Upper lobe of left lung (tissue), 6 donors: ENCODE measurements at regions not wholly inside any gene's neighbourhood (a gene's known extent, or its start where the extent isn't known, plus 50 kb on each side); places are given as distances from the start of the nearest gene placed in this dataset.

Experiments used
- ATAC-seq, 2 donors: fragments of 200-7000 bp; cut with Tn5 transposase; one replicate each; pipeline ENCODE4 v1.9.1; 2022; ENCODE audit warnings: mild to moderate bottlenecking in 2 of 2, moderate library complexity in 2 of 2; ENCODE audit not compliant: low FRiP score in 2 of 2
- DNase-seq, 2 donors: peaks; one replicate each; pipeline ENCODE4 v3.0.0-alpha.2; 2019 to 2020
- H3K27ac ChIP-seq, 4 donors: fragments of 200-600 bp; sonication (generic); one replicate each; pipeline ENCODE4 v1.5.1; 2016 to 2019
- H3K27me3 ChIP-seq, 4 donors: fragments of 200-600 bp; sonication (generic); one replicate each; pipeline ENCODE4 v1.5.1; 2017 to 2019
- H3K36me3 ChIP-seq, 4 donors: fragments of 200-600 bp; sonication (generic); one replicate each; pipeline ENCODE4 v1.5.1; 2016 to 2019
- H3K4me1 ChIP-seq, 4 donors: fragments of 200-600 bp; sonication (generic); one replicate each; pipeline ENCODE4 v1.5.1; 2018 to 2019
- H3K4me3 ChIP-seq, 4 donors: fragments of 200-600 bp; sonication (generic); one replicate each; pipeline ENCODE4 v1.5.1; 2017 to 2019; ENCODE audit warnings: mild to moderate bottlenecking in 2 of 4, moderate library complexity in 1 of 4
- H3K9me3 ChIP-seq, 4 donors: fragments of 200-600 bp; sonication (generic); one replicate each; pipeline ENCODE4 v1.5.1; 2018 to 2019
- CTCF ChIP-seq, 6 experiments: fragments of 450-650 bp in 4 of 6; fragments of 200-600 bp in 2 of 6; sonication (generic) in 2 of 6; IDR thresholded peaks; one replicate each; pipeline ENCODE4 v1.5.1; 2016 to 2019; ENCODE audit warnings: antibody characterized with exemption in 6 of 6
- EP300 ChIP-seq, 4 donors: sonication (generic); formaldehyde crosslinking; IDR thresholded peaks; one replicate each; pipeline ENCODE4 v1.5.1; 2017; ENCODE audit warnings: antibody characterized with exemption in 4 of 4, control low read depth in 2 of 4
- POLR2A ChIP-seq, 4 donors: fragments of 450-650 bp; IDR thresholded peaks; one replicate each; pipeline ENCODE4 v1.5.1; 2016 to 2017; ENCODE audit warnings: antibody characterized with exemption in 4 of 4, mild to moderate bottlenecking in 2 of 4
- POLR2AphosphoS5 ChIP-seq, 2 donors: sonication (generic); formaldehyde crosslinking; IDR thresholded peaks; one replicate each; pipeline ENCODE4 v1.5.1; 2017; ENCODE audit warnings: antibody characterized with exemption in 2 of 2
- WGBS, 2 donors: methylation state at CpG; one replicate each; pipeline ENCODE4 v1.1.5; 2017 to 2018; 5-methylcytosine and 5-hydroxymethylcytosine counted together
- donor health status: DM: no; HTN: no; CAD: no; lungs with moderate emphysema.
- donor health status: DM: no; HTN: yes; CAD: no; lungs with severe emphysema.

- DNase-seq (no peak), ATAC-seq (no peak)
- WGBS, 2 donors = 87 to 90% methylated on average over 5 of the region's 5 CpGs
- Histone ChIP-seq H3K27ac (no peak overlapping the region), H3K9me3 (no peaks in the 10 kb centered on the region), H3K27me3 (no peaks in the 10 kb centered on the region), H3K36me3 (no peaks in the 10 kb centered on the region), H3K4me1 (no peaks in the 10 kb centered on the region), H3K4me3 (no peak overlapping the region)
- no peak for TF ChIP-seq POLR2AphosphoS5 (IDR thresholded peaks at IDR 0.05)
Measured at GRCh38 chr10:117646718-117647117, 104.2 kb downstream of the EMX2 start.

DNA sequence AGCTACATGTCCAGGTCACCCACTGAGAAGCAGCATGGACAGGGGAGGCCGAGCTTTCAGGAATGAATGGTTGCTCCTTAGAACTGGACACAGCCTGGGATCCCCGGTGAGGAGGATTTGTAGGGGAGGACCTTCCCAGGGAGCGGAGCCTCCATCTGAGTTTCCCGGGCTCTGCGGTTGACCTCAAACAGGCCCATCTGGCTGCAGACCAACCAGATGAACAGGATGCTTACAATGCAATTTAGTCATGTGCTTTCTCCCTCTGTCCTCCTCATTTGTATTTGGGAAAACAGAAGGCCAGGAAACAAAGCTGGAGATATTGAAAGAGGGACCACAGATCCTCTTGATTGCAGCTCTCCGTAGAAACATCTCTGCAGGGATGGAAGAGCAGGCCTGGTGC lies 104.8 kb downstream of the EMX2 start:
- no peak for DNase-seq
- Histone ChIP-seq H3K4me1 (no peaks in the 10 kb centered on the region), H3K36me3 (no peaks in the 10 kb centered on the region), H3K4me3 (no peak overlapping the region), H3K27me3 (no peaks in the 10 kb centered on the region), H3K27ac (no peak overlapping the region), H3K9me3 (no peaks in the 10 kb centered on the region)
- 58 to 67% methylated on average over 6 of the region's 6 CpGs for WGBS, 2 donors
- ATAC-seq = no peak
- TF ChIP-seq POLR2AphosphoS5 (IDR thresholded peaks at IDR 0.05) (no peak), CTCF (IDR thresholded peaks at IDR 0.05) (no peak), POLR2A (IDR thresholded peaks at IDR 0.05) (no peak), EP300 (IDR thresholded peaks at IDR 0.05) (no peak)

GRCh38 chr10:117651121-117651520 lies 108.6 kb downstream of the EMX2 start:
- H3K36me3 ChIP-seq = no peaks in the 10 kb centered on the region
- no peak overlapping the region for H3K27ac ChIP-seq
- H3K4me3 ChIP-seq = no peak overlapping the region
- H3K4me1 ChIP-seq = no peaks in the 10 kb centered on the region
- H3K9me3 ChIP-seq = peaks cover 0 to 16% (median 3%) of the 10 kb centered on the region in 4 donors
- H3K27me3 ChIP-seq = no peaks in the 10 kb centered on the region
- 84 to 89% methylated on average over 5 of the region's 5 CpGs for WGBS, 2 donors
- ATAC-seq (no peak), DNase-seq (no peak)
- no peak for TF ChIP-seq CTCF (IDR thresholded peaks at IDR 0.05)
- no peak for TF ChIP-seq EP300 (IDR thresholded peaks at IDR 0.05)
- TF ChIP-seq POLR2A (IDR thresholded peaks at IDR 0.05) = no peak
- TF ChIP-seq POLR2AphosphoS5 (IDR thresholded peaks at IDR 0.05) = no peak

- Histone ChIP-seq H3K27me3 (no peaks in the 10 kb centered on the region), H3K9me3 (peaks cover 0 to 16% (median 3%) of the 10 kb centered on the region in 4 donors), H3K36me3 (no peaks in the 10 kb centered on the region), H3K27ac (no peak overlapping the region), H3K4me3 (no peak overlapping the region), H3K4me1 (no peaks in the 10 kb centered on the region)
- ATAC-seq (peak in 1 of 2 donors; percentile 7), DNase-seq (no peak)
- WGBS, 2 donors = 76 to 80% methylated on average over 3 of the region's 3 CpGs
- TF ChIP-seq POLR2AphosphoS5 (IDR thresholded peaks at IDR 0.05) = no peak
- no peak for TF ChIP-seq POLR2A (IDR thresholded peaks at IDR 0.05)
- no peak for TF ChIP-seq CTCF (IDR thresholded peaks at IDR 0.05)
- no peak for TF ChIP-seq EP300 (IDR thresholded peaks at IDR 0.05)
Measured at GRCh38 chr10:117652228-117653169, 110.0 kb downstream of the EMX2 start.

- ATAC-seq (peak; percentile 70 to 90), DNase-seq (no peak)
- Histone ChIP-seq H3K4me3 (no peak overlapping the region), H3K27ac (no peak overlapping the region), H3K4me1 (no peaks in the 10 kb centered on the region), H3K36me3 (no peaks in the 10 kb centered on the region), H3K9me3 (peaks cover 0 to 16% (median 3%) of the 10 kb centered on the region in 4 donors), H3K27me3 (no peaks in the 10 kb centered on the region)
- TF ChIP-seq EP300 (IDR thresholded peaks at IDR 0.05) (no peak), CTCF (IDR thresholded peaks at IDR 0.05) (no peak), POLR2AphosphoS5 (IDR thresholded peaks at IDR 0.05) (no peak), POLR2A (IDR thresholded peaks at IDR 0.05) (no peak)
Measured at GRCh38 chr10:117653170-117653515, 110.6 kb downstream of the EMX2 start.
